DOHH2 (cell line): ENCODE measurements at regions not wholly inside any gene's neighbourhood (a gene's known extent, or its start where the extent isn't known, plus 50 kb on each side); places are given as distances from the start of the nearest gene placed in this dataset.

Experiments
- CTCF ChIP-seq: fragments of 200-600 bp; sonication (generic); IDR thresholded peaks from one replicate; pipeline ENCODE4 v1.5.1; 2014; ENCODE audit warnings: antibody characterized with exemption, mild to moderate bottlenecking, low read depth, low read length; ENCODE audit not compliant: poor library complexity, severe bottlenecking
- EZH2phosphoT487 ChIP-seq: fragments of 200-600 bp; sonication (generic); IDR thresholded peaks from 2 replicates; pipeline ENCODE4 v1.6.1; 2017; ENCODE audit warnings: borderline replicate concordance, mild to moderate bottlenecking, antibody characterized with exemption, low read length, moderate library complexity, mixed read lengths

GRCh38 chr10:20999699-21000098 lies 102.6 kb upstream of the NEBL start:
- TF ChIP-seq CTCF, result no peak
- no peak for TF ChIP-seq EZH2phosphoT487
